Left lung (tissue), 4 donors: ENCODE measurements at regions not wholly inside any gene's neighbourhood (a gene's known extent, or its start where the extent isn't known, plus 50 kb on each side); places are given as distances from the start of the nearest gene placed in this dataset.

Experiments
- ATAC-seq: fragments of 200-7000 bp; cut with Tn5 transposase; one replicate; pipeline ENCODE4 v1.9.1; 2020; ENCODE audit warnings: moderate library complexity
- DNase-seq, 4 donors: peaks; one replicate each; pipeline ENCODE4 v3.0.0-alpha.2; 2013 to 2020
- H3K27ac ChIP-seq, 2 donors: fragments of 200-600 bp; sonication (generic) in 1 of 2; one replicate each; pipeline versions ENCODE4 v1.5.0 to v1.8.0; 2020 to 2021
- H3K27me3 ChIP-seq, 2 donors: fragments of 200-600 bp; sonication (generic) in 1 of 2; one replicate each; pipeline versions ENCODE4 v1.5.0 to v1.8.0; 2020 to 2021
- H3K36me3 ChIP-seq, 2 donors: fragments of 200-600 bp; sonication (generic) in 1 of 2; one replicate each; pipeline versions ENCODE4 v1.5.0 to v1.8.0; 2020 to 2021
- H3K4me1 ChIP-seq, 2 donors: fragments of 200-600 bp; one replicate each; pipeline ENCODE4 v1.8.0; 2021
- H3K4me3 ChIP-seq, 2 donors: fragments of 200-600 bp; sonication (generic) in 1 of 2; one replicate each; pipeline versions ENCODE4 v1.5.0 to v1.8.0; 2020 to 2021; ENCODE audit warnings: mild to moderate bottlenecking in 1 of 2
- H3K9me3 ChIP-seq, 2 donors: fragments of 200-600 bp; sonication (generic) in 1 of 2; one replicate each; pipeline versions ENCODE4 v1.5.0 to v1.8.0; 2020 to 2021
- CTCF ChIP-seq, 2 donors: fragments of 200-600 bp; sonication (generic) in 1 of 2; IDR thresholded peaks; one replicate each; pipeline versions ENCODE4 v1.5.0 to v1.8.0; 2021; ENCODE audit warnings: antibody characterized with exemption in 2 of 2
- intact Hi-C, 2 donors: fragments of 100-400 bp; cut with DNase I; formaldehyde crosslinking; loops; one replicate each; pipeline versions ENCODE4 v1.11.2 to v1.14.2; 2022
- donor health status: DM: no; HTN: yes; CAD: no.
- donor health status: DM: no; HTN: no; CAD: no.

- no peaks in the 10 kb centered on the region for H3K27me3 ChIP-seq
- DNase-seq (peak in 2 of 4 donors; percentile 45 to 79), ATAC-seq (peak; percentile 28)
- no peak overlapping the region for H3K27ac ChIP-seq
- intact Hi-C loops = loop anchor here in 1 of 2 donors (10.0 kb wide), 1 partner anchor 427 kb away; no protein-coding TSS in a partner anchor
- H3K4me3 ChIP-seq = no peak overlapping the region
- no peak for TF ChIP-seq CTCF (IDR thresholded peaks at IDR 0.05)
- no peaks in the 10 kb centered on the region for H3K9me3 ChIP-seq
- peaks cover 17% of the 10 kb centered on the region in 2 donors for H3K4me1 ChIP-seq
- H3K36me3 ChIP-seq = no peaks in the 10 kb centered on the region
Measured at GRCh38 chr15:77541421-77542181, 91.1 kb downstream of the LINGO1 start.

GRCh38 chr15:77540312-77541060 is 92.2 kb downstream of the LINGO1 start:
- TF ChIP-seq CTCF (IDR thresholded peaks at IDR 0.05) = no peak
- H3K27ac ChIP-seq = no peak overlapping the region
- intact Hi-C loops = loop anchor here in 1 of 2 donors (10.0 kb wide), 1 partner anchor 426 kb away; no protein-coding TSS in a partner anchor
- H3K36me3 ChIP-seq = no peaks in the 10 kb centered on the region
- H3K27me3 ChIP-seq = no peaks in the 10 kb centered on the region
- ATAC-seq (no peak), DNase-seq (peak in 1 of 4 donors; percentile 17)
- peaks cover 17% of the 10 kb centered on the region in 2 donors for H3K4me1 ChIP-seq
- H3K9me3 ChIP-seq = no peaks in the 10 kb centered on the region
- no peak overlapping the region for H3K4me3 ChIP-seq

- intact Hi-C loops = loop anchor here in 1 of 2 donors (10.0 kb wide), 1 partner anchor 354 kb away; no protein-coding TSS in a partner anchor
- TF ChIP-seq CTCF (IDR thresholded peaks at IDR 0.05) = no peak
- Histone ChIP-seq H3K9me3 (no peaks in the 10 kb centered on the region), H3K4me3 (no peak overlapping the region), H3K27me3 (no peaks in the 10 kb centered on the region), H3K4me1 (peaks cover 17% of the 10 kb centered on the region in 2 donors), H3K27ac (peak overlapping the region in 1 of 2 donors; percentile 3), H3K36me3 (no peaks in the 10 kb centered on the region)
- DNase-seq = peak in 2 of 4 donors; percentile 79 to 91
- peak; percentile 69 for ATAC-seq
Measured at GRCh38 chr15:77538793-77539497, 93.8 kb downstream of the LINGO1 start.

GRCh38 chr15:77538027-77538451 is 94.7 kb downstream of the LINGO1 start:
- H3K4me3 ChIP-seq = no peak overlapping the region
- intact Hi-C loops = loop anchor here in 1 of 2 donors (10.0 kb wide), 1 partner anchor 353 kb away; no protein-coding TSS in a partner anchor
- peaks cover 11 to 16% of the 10 kb centered on the region in 2 donors for H3K4me1 ChIP-seq
- H3K27me3 ChIP-seq = no peaks in the 10 kb centered on the region
- DNase-seq = peak in 1 of 4 donors; percentile 27
- H3K9me3 ChIP-seq = no peaks in the 10 kb centered on the region
- no peaks in the 10 kb centered on the region for H3K36me3 ChIP-seq
- TF ChIP-seq CTCF (IDR thresholded peaks at IDR 0.05) = no peak
- ATAC-seq = no peak
- no peak overlapping the region for H3K27ac ChIP-seq
